Activated CD4-positive, alpha-beta T cell treated with anti-CD3 and anti-CD28 coated beads, Interleukin-2, amount 50 U/mL, for 4 hours (primary cell): ENCODE measurements at regions not wholly inside any gene's neighbourhood (a gene's known extent, or its start where the extent isn't known, plus 50 kb on each side); places are given as distances from the start of the nearest gene placed in this dataset.

ENCODE experiments used
- DNase-seq, 2 experiments: peaks; one replicate each; pipeline ENCODE4 v3.0.0-alpha.2; 2020

- no peak for DNase-seq
Measured at GRCh38 chrX:20515841-20516461, 249.2 kb upstream of the RPS6KA3 start.

- no peak for DNase-seq
Measured at GRCh38 chrX:20514358-20514757, 247.6 kb upstream of the RPS6KA3 start.

- no peak for DNase-seq
Measured at GRCh38 chrX:20513185-20513584, 246.5 kb upstream of the RPS6KA3 start.

- no peak for DNase-seq
Measured at GRCh38 chrX:20511792-20512191, 245.1 kb upstream of the RPS6KA3 start.

- no peak for DNase-seq
Measured at GRCh38 chrX:20507901-20508620, 241.4 kb upstream of the RPS6KA3 start.

GRCh38 chrX:20506739-20507138 lies 240.0 kb upstream of the RPS6KA3 start:
- DNase-seq = no peak

- no peak for DNase-seq
Measured at GRCh38 chrX:20500949-20501348, 234.2 kb upstream of the RPS6KA3 start.

GRCh38 chrX:20500171-20500865 lies 233.6 kb upstream of the RPS6KA3 start:
- DNase-seq = no peak

GRCh38 chrX:20499763-20500162 lies 233.1 kb upstream of the RPS6KA3 start:
- DNase-seq = no peak

GRCh38 chrX:20498851-20499635 lies 232.3 kb upstream of the RPS6KA3 start:
- no peak for DNase-seq

GRCh38 chrX:20495575-20495974 lies 228.9 kb upstream of the RPS6KA3 start:
- DNase-seq = no peak

- no peak for DNase-seq
Measured at GRCh38 chrX:20488473-20488872, 221.8 kb upstream of the RPS6KA3 start.

- DNase-seq = no peak
Measured at GRCh38 chrX:20487227-20487626, 220.5 kb upstream of the RPS6KA3 start.

- DNase-seq = no peak
Measured at GRCh38 chrX:20481632-20482031, 214.9 kb upstream of the RPS6KA3 start.

- DNase-seq = no peak
Measured at GRCh38 chrX:20479896-20480295, 213.2 kb upstream of the RPS6KA3 start.

GRCh38 chrX:20479048-20479447 lies 212.3 kb upstream of the RPS6KA3 start:
- DNase-seq = no peak

GRCh38 chrX:20477836-20478524 lies 211.3 kb upstream of the RPS6KA3 start:
- no peak for DNase-seq

GRCh38 chrX:20477219-20477618 lies 210.5 kb upstream of the RPS6KA3 start:
- no peak for DNase-seq

- DNase-seq = no peak
Measured at GRCh38 chrX:20472620-20473258, 206.0 kb upstream of the RPS6KA3 start.

- no peak for DNase-seq
Measured at GRCh38 chrX:20472148-20472547, 205.4 kb upstream of the RPS6KA3 start.

- DNase-seq = no peak
Measured at GRCh38 chrX:20471483-20471882, 204.8 kb upstream of the RPS6KA3 start.
